Nephron progenitor cell (in vitro differentiated cells): ENCODE measurements at regions not wholly inside any gene's neighbourhood (a gene's known extent, or its start where the extent isn't known, plus 50 kb on each side); places are given as distances from the start of the nearest gene placed in this dataset.

Experiments used
- DNase-seq: peaks from one replicate; pipeline ENCODE4 v3.0.0; 2021
- H3K27ac Mint-ChIP-seq: 2 replicates; pipeline ENCODE4 v1.8.0; 2021; ENCODE audit warnings: mild to moderate bottlenecking, moderate library complexity, mixed read lengths
- H3K27me3 Mint-ChIP-seq: 2 replicates; pipeline ENCODE4 v1.8.0; 2021; ENCODE audit warnings: mild to moderate bottlenecking, low read depth, mixed read lengths; ENCODE audit not compliant: poor library complexity
- H3K36me3 Mint-ChIP-seq: 2 replicates; pipeline ENCODE4 v1.8.0; 2021; ENCODE audit warnings: low read depth, mixed read lengths
- H3K4me1 Mint-ChIP-seq: 2 replicates; pipeline ENCODE4 v1.8.0; 2021; ENCODE audit warnings: mixed read lengths
- H3K4me3 Mint-ChIP-seq: 2 replicates; pipeline ENCODE4 v1.8.0; 2021; ENCODE audit warnings: mild to moderate bottlenecking, moderate library complexity, mixed read lengths
- H3K9me3 Mint-ChIP-seq: 2 replicates; pipeline ENCODE4 v1.8.0; 2021; ENCODE audit warnings: mild to moderate bottlenecking, moderate library complexity, mixed read lengths
- TF ChIP-seq, protein P1 (sequence below): fragments of 200-600 bp; sonication (generic); IDR thresholded peaks from 2 replicates; pipeline ENCODE4 v1.5.0; 2021; ENCODE audit warnings: antibody characterized with exemption

DNA sequence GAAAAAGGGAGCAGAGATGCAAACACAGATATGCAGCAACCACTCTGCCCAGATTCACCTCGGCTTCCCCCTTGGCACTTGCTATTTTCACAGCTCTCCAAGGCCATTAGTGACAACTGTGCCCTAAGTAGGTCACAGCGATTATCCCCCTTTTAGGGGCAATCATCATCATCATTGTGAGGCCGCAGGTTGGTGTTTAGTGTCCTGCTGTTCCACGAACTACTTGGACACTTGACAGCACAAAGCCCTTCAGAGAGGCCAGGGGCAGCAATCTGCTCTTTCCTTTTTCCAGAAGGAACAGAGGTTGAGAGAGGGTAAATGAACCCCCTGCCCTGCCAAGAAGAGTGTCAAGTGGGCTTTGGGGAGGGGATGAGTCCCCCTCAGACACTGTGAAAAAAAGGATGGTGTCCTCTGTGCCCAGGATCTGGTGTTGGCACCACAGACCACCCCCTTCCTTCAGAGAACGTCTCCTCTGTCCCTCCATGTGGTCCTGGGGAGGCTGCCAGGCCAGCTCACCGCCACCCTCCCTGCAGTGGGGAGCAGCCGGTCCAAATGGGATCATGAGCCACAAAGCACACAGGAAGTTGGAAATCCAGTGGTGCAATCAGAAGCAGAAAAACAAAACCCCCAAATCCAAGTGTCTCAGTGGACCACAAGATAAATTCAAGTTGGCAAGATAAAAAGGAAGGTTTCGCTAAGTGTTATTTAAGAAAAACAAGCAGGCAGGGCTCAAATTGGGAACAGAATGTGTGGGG, 78.4 kb upstream of the MED9 start:
- Mint-ChIP-seq H3K27me3 (peaks cover 4% of the 10 kb centered on the region), H3K36me3 (no peaks in the 10 kb centered on the region), H3K9me3 (peaks cover 5% of the 10 kb centered on the region), H3K27ac (no peak overlapping the region), H3K4me3 (no peak overlapping the region), H3K4me1 (peaks cover 29% of the 10 kb centered on the region)
- TF ChIP-seq, protein P1, sequence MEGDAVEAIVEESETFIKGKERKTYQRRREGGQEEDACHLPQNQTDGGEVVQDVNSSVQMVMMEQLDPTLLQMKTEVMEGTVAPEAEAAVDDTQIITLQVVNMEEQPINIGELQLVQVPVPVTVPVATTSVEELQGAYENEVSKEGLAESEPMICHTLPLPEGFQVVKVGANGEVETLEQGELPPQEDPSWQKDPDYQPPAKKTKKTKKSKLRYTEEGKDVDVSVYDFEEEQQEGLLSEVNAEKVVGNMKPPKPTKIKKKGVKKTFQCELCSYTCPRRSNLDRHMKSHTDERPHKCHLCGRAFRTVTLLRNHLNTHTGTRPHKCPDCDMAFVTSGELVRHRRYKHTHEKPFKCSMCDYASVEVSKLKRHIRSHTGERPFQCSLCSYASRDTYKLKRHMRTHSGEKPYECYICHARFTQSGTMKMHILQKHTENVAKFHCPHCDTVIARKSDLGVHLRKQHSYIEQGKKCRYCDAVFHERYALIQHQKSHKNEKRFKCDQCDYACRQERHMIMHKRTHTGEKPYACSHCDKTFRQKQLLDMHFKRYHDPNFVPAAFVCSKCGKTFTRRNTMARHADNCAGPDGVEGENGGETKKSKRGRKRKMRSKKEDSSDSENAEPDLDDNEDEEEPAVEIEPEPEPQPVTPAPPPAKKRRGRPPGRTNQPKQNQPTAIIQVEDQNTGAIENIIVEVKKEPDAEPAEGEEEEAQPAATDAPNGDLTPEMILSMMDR: no peak
- DNase-seq: no peak

DNA sequence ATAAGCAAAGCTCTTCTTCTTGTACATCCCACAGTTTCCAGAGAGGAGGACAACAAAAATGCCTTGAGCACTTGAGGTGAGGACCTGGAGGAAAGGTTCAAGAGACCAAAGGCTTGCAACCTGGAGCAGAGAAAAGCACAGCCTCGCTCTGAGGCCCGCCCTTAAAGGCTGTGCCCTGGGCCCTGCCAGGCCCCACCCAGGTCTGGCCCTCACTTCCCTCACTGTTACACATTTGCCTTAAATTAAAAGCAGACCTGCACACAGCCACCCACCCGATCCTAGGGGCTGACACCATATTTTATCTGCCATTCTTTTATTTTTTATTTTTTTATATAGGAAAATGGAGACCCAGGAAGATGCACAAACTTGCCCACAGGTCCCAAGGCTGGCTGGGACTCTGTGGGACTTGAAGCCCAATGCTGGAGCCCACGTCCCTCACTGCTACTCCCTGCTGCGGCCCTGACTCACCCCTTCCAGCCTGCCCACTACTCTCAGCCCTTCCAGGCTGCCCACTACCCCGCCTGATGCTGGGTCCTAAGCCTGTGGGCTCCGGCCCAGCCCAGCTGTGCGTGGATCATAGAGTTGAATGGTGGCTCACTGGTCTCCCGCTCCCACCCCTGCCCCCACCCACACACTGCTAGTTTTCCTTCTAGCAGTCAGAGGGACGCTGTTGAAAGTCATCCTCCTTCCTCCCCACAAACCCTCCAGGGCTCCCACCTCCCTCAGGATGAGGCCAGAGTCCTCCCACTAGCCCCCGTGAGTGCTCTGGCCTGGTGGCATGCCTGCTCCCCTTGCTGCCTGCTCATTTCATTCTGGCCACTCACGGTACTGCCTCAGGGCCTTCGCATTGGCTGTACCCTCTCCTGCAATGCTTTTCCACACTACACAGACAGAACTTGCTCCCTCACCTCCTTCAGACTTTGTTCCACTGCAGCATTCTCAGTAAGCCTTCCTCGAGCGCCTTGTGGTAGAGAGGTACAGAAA, 77.6 kb upstream of the MED9 start:
- H3K36me3 Mint-ChIP-seq: no peaks in the 10 kb centered on the region
- H3K4me1 Mint-ChIP-seq: peaks cover 34% of the 10 kb centered on the region
- H3K4me3 Mint-ChIP-seq: no peak overlapping the region
- peaks cover 5% of the 10 kb centered on the region for H3K9me3 Mint-ChIP-seq
- TF ChIP-seq, protein P1: no peak
- no peak for DNase-seq
- H3K27me3 Mint-ChIP-seq: peaks cover 6% of the 10 kb centered on the region
- no peak overlapping the region for H3K27ac Mint-ChIP-seq

DNA sequence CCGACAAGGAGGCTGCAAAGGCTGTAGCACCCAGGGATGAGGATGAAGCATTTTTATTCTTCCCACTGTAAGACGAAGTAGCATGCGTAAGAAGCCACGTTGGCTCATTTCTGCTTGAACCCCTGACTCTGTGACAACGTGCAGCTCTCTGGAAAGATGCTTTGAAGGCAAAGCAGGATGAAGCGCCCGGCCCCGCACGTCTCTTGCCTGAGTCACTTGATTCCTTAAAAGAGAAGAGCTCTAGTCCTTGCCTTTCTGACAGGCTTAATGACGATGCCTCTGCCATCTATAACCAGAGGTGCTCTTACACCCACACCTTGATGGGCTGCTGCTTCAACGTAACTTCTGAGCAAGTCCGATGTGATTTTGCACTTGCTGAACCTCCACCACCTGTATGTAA, 76.7 kb upstream of the MED9 start:
- H3K36me3 Mint-ChIP-seq: no peaks in the 10 kb centered on the region
- H3K4me3 Mint-ChIP-seq: no peak overlapping the region
- no peak overlapping the region for H3K27ac Mint-ChIP-seq
- peaks cover 5% of the 10 kb centered on the region for H3K9me3 Mint-ChIP-seq
- TF ChIP-seq, protein P1: no peak
- H3K4me1 Mint-ChIP-seq: peaks cover 37% of the 10 kb centered on the region
- peaks cover 11% of the 10 kb centered on the region for H3K27me3 Mint-ChIP-seq
- DNase-seq: no peak

DNA sequence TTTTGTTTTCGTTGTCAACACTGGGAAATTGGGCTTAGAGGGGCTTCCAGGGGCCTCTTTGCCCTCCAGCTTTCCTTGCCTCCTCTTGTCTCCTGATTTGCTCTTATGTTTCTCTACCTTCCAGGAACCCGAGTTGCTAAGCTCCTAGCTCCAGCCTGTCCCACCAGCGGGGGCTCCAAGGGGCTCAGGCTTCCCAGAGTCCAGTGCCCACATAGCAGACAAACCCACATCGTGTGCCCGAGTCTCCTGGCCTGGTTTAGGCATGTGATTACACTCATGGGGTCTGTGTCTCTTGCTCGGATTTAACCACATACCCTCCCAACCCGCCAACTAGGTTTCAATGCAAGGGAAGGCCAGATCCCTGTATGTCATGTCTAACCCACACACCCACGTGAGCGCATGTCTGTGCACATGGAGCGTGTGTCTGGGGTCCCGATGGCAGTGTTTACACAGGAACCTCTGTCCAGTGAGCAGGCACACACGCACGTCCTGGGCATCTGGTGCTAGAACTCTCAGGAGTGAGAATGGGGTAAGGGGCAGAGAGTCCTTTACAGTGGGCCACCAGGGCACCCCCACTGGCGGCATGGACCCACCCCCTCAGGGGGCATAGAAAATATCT, 76.1 kb upstream of the MED9 start:
- Mint-ChIP-seq H3K9me3 (peaks cover 5% of the 10 kb centered on the region), H3K4me1 (peaks cover 37% of the 10 kb centered on the region), H3K4me3 (no peak overlapping the region), H3K27me3 (peaks cover 11% of the 10 kb centered on the region), H3K36me3 (no peaks in the 10 kb centered on the region), H3K27ac (peak overlapping the region; percentile 17)
- TF ChIP-seq, protein P1: no peak
- no peak for DNase-seq

DNA sequence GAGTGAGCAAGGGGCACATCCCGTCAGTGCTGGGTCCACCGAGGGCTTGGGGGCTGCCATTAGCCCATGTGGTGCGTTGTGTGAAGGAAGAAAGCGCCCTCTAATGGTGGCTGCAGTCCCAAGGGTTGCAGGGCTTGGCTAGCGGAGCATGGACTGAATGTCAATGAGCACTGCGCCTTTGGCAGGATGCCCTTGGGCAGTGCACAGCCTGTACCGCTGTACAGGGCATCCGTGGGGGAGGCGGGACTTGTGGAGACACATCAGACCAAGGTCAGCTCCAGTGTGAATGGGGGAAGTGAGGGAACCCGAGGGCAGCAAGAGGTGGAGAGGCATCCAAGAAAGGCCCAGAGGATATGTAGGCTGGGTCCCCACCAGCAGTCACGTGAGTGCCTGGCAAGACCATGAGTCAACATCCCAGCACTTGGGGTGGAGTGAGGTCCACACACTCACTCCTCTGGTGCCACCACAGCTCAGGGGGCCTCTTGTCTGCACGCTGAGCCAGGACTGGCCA, 75.5 kb upstream of the MED9 start:
- DNase-seq: no peak
- no peak overlapping the region for H3K27ac Mint-ChIP-seq

More for the DNA sequence above, 75.5 kb upstream of the MED9 start:
- TF ChIP-seq, protein P1: no peak
- Mint-ChIP-seq H3K4me1 (peaks cover 40% of the 10 kb centered on the region), H3K27me3 (peaks cover 11% of the 10 kb centered on the region), H3K9me3 (peaks cover 2% of the 10 kb centered on the region), H3K4me3 (no peak overlapping the region), H3K36me3 (no peaks in the 10 kb centered on the region)
